ENCODE measurements at regions not wholly inside any gene's neighbourhood (a gene's known extent, or its start where the extent isn't known, plus 50 kb on each side); places are given as distances from the start of the nearest gene placed in this dataset.
A peak's percentile ranks its signal among the peaks of the same experiment; 100 is the strongest.

DNA sequence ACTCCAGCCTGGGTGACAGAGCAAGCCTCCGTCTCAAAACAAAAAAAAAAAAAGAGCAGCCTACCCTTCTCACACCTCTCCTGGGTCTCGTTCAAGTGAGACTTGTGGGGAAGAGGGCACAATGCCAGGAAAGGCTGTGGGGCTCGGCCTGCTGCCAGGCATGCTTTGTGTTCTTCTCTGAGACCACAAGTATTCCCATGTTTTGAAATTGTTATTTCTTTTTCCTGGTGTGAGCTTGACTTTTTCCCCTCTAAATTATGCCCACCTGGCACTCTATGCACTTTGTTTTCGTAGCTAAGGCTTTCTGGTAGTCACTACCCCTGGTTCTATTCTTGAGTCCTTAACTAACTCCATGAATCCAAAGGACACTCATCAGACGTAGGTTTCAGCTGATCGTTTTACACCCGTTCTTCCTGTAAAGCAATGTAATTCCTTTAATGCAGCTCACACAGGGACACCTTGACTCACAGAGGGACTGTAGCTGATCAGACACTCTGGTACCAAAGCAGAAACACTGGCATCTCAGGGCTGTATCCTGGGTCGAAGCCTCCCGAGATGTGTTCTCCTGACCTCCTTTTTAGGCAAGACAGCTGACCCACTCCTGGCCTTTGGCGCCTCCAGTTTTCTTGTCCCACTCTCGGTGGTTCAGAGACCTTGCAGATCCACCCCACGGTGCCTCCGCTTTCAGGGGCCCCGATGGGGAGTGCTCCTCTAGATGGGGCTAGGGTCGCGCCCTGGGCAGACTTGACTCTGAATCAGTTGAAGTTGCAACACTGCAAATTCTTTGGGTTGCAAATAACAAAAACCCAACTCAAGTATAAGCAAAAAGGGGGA is 193.3 kb upstream of the AGAP1 start:
- DNase-seq (ENCODE audit: low spot score): no peak

DNA sequence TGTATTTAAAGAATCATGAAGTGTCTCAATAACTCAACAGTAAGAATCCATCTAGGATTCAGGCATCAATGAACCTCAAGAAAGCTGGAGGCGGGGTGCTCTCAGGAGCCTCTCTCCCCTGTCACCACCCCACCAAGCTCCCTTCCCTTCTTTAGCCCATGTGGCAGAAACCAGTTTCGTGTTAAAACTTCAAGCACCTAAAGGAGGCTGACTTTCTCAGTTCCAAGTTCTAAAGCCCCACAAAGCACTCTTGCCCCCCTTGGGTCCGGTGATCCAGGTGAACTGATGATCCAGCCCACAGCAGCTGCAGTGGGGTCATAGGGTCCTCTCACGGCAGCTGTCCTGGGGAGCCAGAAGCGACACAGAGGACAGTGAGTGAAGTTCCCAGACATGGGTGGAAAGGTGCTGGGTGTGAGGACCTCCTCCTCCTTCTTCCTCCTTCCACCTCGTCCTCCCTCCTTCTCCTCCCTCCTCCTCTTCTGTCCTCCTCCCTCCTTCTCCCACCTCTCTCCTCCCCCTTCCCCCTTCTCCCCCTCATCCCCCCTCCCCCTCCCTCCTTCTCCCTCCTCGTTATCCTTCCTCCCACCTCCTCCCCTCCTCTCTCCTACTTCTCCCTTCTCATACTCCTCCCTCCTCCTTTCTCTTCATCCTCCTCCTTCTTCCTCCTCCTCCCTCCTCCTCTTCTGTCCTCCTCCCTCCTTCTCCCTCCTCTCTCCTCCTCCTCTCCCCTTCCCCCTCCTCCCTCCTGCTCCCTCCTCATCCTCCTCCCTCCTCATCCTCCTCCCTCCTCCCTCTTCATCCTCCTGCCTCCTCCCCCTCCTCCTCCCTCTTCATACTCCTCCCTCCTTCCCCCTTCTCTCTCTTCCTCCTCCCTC is 192.4 kb upstream of the AGAP1 start:
- DNase-seq (ENCODE audit: low spot score): no peak

GRCh38 chr2:235302263-235302662 is 191.6 kb upstream of the AGAP1 start:
- no peak for DNase-seq (ENCODE audit: low spot score)

GRCh38 chr2:235303499-235304291 is 190.1 kb upstream of the AGAP1 start:
- no peak for DNase-seq (ENCODE audit: low spot score)

DNA sequence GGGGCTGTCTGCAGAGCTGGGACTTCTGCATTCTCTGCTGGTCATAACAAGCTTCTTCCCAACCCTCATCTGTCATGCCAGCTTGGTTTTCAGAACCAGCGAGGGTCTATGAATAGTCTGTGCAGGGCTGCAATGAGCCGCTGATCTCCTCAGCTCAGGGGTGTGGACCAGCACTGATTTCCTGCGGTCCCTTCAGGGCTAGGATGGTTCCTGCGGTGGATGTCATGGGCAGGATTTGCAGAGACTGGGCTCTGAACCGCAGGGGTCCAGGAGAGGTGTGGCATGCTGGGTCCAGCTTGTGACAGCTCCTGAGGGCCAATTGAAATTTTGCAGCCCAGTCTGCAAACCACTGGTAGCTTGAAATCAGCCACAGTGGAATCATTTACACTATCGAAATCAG is 188.2 kb upstream of the AGAP1 start:
- no peak for DNase-seq (ENCODE audit: low spot score)

GRCh38 chr2:235311044-235311443 is 182.8 kb upstream of the AGAP1 start:
- no peak for DNase-seq (ENCODE audit: low spot score)

GRCh38 chr2:235312571-235312970 is 181.3 kb upstream of the AGAP1 start:
- DNase-seq (ENCODE audit: low spot score): no peak

DNA sequence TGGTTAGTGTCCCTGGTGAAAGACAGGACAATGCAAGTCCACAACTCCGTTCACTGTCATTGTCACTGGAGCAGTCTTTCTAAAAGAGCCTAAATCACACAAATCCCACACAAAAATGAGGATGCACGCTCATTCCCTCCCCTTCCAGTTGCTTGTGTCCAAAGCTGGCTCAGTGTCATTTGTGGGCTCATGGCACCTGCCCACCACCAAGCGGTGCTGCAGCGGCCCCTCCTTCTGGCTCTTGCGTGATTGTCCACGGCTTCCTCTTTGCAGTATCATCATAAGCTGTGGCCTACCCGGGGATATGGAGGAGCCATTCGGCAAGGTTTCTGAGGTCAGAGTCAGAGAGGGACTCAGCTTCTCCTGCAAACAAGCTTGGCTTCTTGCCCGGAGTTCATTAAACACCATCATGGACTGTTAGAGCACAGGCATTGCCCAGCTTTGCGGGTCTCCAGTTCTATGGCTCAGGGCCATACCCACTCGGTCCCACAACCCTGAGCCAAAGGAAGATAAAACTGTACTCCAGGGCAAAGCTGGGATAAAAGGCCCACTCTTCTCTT is 179.4 kb upstream of the AGAP1 start:
- peak; percentile 4 for DNase-seq (ENCODE audit: low spot score)

- no peak for DNase-seq (ENCODE audit: low spot score)
These were observed 174.7 kb upstream of the AGAP1 start for GRCh38 chr2:235319095-235319494.

GRCh38 chr2:235320326-235320725 is 173.5 kb upstream of the AGAP1 start:
- DNase-seq (ENCODE audit: low spot score): no peak

- DNase-seq (ENCODE audit: low spot score): no peak
These were observed 169.5 kb upstream of the AGAP1 start for GRCh38 chr2:235324324-235324723.

- no peak for DNase-seq (ENCODE audit: low spot score)
These were observed 168.7 kb upstream of the AGAP1 start for GRCh38 chr2:235325151-235325550.

- no peak for DNase-seq (ENCODE audit: low spot score)
These were observed 164.9 kb upstream of the AGAP1 start for GRCh38 chr2:235328991-235329390.

DNA sequence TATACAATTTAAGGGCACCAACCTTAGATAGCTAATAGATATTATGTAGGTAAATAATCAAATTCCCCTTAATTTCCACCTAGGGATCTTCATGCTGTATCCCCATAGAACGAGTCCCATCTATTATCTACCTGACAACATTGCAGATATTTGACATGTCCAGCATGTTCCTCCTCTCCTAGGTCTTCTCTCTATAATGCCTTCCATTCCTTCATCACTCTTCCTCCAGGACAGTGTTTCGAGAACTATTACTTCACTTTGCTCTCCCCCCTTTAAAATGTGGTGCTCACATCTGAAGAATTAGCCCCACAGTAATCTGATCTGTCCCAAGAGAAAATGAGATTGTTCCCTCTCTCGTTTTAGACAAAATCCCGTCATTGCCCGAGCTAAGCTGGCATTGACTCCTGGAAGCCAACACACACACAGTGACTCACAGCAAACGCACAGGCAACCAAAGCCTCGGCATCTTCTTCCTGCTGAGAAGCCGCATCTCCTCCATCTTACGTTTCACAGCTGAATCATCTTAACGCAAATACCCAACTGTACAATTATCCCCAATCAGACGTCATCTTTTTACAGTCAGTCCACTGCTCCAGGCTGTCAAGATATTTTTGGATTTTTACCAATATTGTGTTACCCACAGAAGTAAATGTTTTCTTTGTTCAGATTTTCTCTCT is 162.9 kb upstream of the AGAP1 start:
- no peak for DNase-seq (ENCODE audit: low spot score)

- no peak for DNase-seq (ENCODE audit: low spot score)
These were observed 161.5 kb upstream of the AGAP1 start for GRCh38 chr2:235332240-235332890.

GRCh38 chr2:235333076-235333475 is 160.8 kb upstream of the AGAP1 start:
- no peak for DNase-seq (ENCODE audit: low spot score)

DNA sequence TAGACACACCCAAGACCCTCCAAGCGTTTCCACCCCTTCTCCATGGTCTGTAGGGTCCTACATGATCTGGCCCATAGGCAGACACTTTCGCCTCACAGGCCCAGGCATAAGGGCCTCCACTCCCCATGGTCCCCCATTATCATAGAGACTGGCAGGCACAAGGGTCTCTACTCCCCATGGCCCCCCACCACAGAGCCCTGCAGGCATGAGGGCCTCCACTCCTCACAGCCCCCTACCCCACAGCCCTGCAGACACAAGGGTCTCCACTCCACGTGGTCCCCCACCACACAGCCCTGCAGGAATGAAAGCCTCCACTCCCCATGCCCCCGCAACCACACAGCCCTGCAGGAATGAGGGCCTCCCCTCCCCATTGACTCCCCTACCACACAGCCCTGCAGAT is 159.7 kb upstream of the AGAP1 start:
- no peak for DNase-seq (ENCODE audit: low spot score)

- no peak for DNase-seq (ENCODE audit: low spot score)
These were observed 150.6 kb upstream of the AGAP1 start for GRCh38 chr2:235343156-235343774.

DNA sequence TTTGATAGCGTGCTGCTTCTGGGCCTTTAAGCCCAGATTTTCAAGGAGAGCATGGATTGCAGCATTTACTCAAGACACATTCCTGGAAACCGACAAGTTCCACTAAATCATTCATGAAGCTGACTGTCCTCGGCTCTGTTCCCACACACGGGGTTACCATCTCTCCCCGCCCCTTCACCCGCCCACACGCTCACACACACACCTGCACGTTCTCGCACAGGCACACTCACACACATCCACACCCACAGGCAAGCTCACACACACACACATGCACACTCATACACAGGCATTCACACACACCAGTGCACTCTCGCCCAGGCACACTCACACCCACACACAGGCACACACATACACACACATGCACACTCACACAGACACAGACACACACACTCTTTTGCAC is 150.0 kb upstream of the AGAP1 start:
- DNase-seq (ENCODE audit: low spot score): no peak

- DNase-seq (ENCODE audit: low spot score): no peak
These were observed 148.1 kb upstream of the AGAP1 start for GRCh38 chr2:235345745-235346144.
